ENCODE measurements at regions not wholly inside any gene's neighbourhood (a gene's known extent, or its start where the extent isn't known, plus 50 kb on each side); places are given as distances from the start of the nearest gene placed in this dataset.
"Not testable (repeated sequence)": the region's sequence is repeated elsewhere in the genome, so short reads cannot be mapped to it uniquely, and the experiment has no call there.

DNA sequence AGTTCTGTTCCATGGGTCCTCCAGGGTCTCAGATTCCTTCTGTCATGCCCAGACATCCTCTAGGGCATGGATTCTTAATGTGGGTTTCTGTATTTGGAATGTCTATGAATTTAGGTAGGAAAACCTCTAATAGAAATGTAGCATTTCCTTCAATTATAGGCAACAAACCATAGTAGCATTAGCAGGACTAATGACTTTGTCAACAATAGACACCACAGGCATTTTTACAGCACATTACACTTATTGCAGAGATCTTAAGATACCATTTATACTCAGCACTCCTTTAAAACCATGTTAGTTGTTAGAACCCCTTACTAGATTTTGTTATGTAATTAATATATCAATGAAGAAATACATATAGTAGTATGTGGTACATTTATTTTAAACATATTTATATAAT, 77.8 kb upstream of the TBC1D5 start:
- no peak for DNase-seq

DNA sequence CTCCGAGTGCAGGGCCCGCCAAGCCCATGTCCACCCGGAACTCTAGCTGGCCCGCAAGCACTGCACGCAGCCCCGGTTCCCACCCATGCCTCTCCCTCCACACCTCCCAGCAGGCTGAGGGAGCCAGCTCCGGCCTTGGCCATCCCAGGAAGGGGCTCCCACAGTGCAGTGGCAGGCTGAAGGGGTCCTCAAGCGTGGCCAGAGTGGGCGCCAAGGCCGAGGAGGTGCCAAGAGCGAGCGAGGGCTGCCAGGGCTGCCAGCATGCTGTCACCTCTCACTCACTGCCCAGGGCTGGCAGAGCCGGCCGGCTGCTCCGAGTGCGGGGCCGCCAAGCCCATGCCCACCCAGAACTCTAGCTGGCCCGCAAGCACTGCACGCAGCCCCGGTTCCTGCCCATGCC, 75.5 kb upstream of the TBC1D5 start:
- DNase-seq, result not testable (repeated sequence)

DNA sequence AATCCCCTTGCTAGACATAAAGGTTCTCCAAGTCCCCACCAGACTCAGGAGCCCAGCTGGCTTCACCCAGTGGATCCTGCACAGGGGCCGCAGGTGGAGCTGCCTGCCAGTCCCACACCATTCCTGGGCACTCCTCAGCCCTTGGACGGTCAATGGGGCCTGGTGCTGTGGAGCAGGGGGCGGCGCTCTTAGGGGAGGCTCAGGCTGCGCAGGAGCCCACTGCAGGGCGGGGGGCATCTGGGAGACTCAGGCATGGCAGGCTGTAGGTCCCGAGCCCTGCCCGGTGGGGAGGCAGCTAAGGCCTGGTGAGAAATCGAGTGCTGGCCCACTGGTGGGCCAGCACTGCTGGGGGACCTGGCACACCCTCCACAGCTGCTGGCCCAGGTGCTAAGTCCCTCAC, 75.1 kb upstream of the TBC1D5 start:
- no peak for DNase-seq

DNA sequence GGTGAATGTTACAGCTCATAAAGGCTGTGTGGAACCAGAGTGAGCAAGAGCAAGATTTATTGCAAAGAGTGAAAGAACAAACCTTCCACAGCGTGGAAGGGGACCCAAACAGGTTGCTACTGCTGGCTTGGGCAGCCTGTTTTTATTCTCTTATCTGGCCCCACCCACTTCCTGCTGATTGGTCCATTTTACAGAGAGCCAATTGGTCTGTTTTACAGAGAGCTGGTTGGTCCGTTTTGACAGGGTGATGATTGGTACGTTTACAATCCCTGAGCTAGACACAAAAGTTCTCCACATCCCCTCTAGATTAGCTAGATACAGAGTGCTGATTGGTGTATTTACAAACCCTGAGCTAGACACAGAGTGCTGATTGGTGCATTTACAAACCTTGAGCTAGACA, 74.4 kb upstream of the TBC1D5 start:
- not testable (repeated sequence) for DNase-seq

DNA sequence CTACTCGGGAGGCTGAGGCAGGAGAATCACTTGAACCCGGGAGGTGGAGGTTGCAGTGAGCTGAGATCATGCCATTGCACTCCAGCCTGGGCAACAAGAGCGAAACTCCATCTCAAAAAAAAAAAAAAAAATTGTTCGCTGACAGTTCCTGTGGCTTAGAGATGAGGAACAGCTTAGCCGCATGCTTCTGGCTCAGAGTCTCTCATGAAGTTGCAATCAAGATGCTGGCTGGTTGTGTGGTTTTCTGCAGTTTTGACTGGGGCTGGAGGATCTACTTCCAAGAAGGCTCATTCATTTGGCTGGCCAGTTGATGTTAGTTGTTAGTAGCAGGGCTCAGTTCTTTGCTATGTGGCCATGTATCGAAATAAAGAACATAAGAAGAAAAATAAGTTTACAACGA, 69.9 kb upstream of the TBC1D5 start:
- not testable (repeated sequence) for DNase-seq

DNA sequence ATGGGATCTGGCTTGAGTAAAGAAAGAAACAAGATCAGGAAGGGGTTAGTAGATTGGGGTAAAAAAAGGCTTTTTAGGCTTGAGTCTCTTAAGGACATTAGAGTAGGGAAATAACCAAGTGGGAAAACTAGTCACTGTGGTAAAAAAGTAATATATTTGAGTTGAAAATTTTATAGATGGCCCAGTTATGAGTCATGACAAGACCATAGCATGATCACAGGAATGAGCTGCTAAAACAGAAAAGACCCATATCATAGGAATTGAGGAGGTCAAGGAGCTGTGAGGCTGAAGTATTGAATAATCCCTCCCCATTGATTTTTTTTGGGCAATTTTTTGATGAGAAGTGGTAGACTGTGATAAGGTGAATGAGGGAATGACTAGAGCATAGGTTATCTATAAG, 69.2 kb upstream of the TBC1D5 start:
- DNase-seq, result no peak

DNA sequence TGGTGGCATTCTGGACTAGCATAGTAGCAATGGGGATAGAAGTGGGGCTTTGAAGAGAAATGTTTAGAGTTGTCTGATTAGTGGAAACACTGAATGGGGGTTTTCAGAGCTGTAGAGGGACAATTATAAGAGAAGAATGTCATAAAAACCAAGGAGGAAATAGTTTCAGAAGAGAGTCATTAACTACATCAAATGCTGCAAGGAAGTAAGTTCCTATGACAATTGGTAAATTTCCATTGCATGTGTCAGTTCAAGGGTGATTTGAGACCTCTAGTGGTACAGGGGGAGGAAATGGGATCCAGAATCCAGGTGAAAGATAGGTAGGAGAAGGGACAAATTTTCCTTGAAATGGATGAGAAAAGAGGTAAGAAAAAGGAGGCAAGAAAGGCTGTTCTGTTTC, 68.3 kb upstream of the TBC1D5 start:
- no peak for DNase-seq

DNA sequence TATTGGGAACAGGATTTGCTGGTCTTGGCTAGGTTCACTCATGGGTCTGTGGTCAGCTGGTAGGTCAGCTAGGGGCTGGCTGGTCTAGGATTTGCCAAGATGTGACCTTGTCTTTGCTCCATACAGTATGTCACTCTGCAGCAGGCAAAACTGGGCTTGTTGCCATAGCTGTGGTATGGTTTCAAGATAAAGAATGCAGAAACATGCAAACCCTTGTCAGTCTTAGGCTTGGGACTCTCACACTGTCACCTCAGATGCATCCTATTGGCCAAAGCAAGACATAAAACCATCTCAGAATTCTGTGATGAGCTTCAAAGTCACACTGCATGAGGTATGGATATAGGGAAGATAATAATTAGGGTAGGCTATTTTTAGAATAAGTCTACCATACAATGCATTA, 66.6 kb upstream of the TBC1D5 start:
- DNase-seq, result no peak

DNA sequence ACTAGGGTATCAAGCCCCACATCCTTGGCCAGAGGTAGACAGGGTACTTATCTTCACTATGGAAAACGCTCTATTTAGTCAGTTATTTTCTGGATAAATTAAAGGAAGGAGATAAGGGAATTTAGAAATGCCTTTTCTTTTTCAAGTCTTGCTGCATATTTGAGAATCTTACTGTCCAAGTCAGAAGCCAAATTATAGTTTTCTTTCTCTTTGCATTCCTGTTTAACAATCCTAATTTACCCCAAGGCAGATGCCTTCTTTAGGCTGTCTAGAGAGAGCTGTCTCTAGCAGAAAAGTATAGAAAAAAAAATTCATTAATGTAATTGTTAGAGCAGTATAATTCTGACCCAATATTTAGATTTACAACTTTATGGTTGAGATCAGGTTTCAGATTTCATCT, 64.4 kb upstream of the TBC1D5 start:
- no peak for DNase-seq

DNA sequence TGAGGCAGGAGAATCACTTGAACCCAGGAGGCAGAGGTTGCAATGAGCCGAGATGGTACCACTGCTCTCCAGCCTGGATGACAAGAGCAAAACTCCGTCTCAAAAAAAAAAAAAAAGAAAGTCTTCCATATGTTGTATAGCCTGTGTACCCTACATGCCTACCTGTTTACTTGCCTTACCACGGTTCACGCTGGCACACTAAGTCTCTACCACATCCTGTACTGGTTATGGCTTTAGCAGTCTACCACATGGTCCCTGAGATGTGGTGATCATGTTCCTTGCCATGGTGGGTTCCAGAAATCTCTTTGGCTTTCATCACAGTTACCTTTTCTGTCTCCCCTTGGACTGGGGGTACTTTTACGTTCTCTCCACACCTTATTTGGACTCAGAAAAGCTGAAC, 63.8 kb upstream of the TBC1D5 start:
- no peak for DNase-seq

DNA sequence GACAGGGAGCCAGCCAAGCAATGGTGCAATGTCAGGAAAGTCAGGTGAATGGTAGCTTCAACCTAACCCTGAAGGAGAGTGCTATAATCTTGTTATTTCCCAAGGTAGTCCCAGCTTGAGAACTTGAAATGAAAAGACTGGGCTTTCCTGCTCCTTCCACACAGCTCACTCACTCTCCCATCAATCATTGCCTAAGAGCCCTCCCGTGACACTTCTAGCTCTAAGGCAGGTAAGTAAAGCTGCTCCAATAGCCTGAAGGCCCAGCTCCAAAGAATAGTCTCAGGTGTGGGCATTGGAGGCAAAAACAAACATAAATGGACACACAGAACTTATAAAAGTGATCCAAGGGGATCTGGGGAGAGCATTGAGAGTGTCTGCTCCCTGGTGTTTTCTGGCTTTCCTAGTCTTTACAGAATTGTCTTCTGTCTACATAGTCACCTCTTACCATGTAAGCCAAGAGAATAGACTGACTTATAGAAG, 63.1 kb upstream of the TBC1D5 start:
- no peak for DNase-seq

DNA sequence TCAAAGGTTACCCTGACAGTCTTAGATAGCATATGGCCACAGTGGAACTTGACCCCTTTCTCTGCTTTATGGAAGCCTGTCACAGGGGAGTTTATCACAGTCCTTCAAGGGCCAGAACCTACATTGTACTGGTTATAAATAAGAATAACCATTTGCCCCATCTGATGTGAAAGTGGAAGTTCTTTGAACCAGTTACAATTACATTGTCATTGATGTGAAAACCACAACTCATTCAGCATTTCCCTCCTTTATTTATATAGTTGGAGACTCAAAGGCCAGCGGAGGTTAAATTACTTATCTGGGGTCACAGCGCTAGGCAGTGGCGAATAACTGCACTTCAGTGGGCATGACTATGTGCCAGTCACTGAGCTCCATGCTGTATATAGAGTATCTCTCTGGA, 60.5 kb upstream of the TBC1D5 start:
- DNase-seq, result no peak

DNA sequence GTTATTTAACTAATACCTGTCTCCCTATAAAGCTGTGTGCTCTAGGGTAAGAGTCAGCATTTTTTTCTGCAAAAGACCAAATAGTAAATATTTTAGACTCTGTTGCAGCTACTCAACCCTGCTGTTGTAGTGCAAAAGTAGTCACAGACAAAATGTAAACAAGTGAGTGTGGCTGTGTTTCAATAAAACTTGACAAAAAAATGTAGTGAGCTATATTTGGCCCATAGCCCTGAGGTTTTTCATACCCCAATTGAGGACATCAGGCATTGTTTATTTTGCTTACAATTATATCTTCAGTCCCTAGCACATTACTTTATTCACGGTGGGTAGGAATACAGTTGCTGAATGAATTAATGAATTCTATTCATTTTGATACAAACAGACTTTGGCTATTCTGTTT, 58.7 kb upstream of the TBC1D5 start:
- no peak for DNase-seq

DNA sequence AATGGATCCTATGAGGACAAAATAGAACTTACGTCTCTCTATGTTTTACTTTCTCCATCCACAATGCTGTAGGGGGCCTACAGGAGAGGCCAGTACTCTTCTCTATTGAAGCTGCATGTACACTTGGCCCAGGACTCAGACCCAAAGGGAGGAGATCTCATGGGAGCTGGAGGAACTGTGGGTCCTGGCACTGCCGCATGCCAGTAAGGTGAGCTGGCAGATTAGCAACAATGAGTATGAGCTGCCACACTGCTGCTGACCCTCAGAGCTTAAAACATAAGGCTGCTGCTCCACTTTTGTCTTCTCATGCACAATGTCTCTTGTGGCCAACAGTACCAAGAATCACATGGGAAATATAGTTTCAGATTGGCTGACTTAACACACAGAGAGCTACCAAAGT, 57.8 kb upstream of the TBC1D5 start:
- no peak for DNase-seq

DNA sequence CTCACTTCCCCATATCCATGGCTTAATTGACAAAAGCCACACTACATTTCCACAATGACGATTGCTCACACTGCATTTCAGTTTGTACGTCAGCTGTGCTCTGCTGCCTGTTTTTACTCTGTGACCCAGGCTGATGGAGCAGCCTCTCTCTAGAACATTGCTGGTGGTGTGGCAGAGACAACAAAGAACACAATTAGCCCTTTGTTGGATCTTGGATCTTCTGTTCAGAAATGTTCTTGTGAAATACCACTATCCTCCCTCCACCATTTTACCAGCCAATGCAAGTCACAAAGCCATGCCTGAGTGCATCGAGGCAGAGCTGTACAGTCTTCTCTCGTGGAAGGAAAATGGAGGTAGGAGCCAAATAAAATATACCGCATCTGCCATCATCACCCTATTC, 56.9 kb upstream of the TBC1D5 start:
- DNase-seq, result no peak

DNA sequence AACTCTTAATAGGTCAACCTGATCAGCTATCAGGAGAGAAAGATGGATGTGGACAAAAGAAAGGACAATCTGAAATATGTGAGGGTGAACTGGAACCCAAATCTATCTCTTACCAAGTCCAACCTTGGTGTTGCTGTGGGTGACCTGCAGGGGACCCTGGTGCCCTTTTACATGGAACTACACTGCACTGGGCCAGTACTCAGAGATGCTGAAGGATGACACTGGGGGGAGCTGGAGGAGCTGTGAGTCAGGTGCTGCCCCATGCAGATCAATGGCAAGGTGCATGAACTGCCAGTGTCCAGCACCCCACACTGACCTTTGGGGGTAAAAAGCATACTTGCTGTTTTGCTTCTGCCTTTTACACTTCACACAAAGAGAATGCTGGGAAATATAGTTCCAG, 55.6 kb upstream of the TBC1D5 start:
- no peak for DNase-seq

DNA sequence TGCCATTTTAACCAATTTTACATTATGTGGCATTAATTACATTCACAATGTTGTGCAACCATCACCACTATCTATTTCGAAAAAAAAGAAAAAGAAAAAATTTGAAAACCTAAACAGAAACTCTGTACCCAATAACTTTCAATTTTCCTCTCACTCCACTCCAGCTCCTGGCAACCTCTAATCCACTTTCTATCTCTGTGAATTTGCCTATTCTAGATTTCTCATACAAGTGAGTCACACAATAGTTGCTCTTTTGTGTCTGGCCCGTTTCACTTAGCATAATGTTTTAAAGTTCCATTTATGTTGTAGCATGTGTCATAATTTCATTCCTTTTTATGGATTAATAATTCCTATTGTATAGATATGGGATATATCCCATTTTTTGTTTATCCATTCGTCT, 53.3 kb upstream of the TBC1D5 start:
- DNase-seq, result no peak

DNA sequence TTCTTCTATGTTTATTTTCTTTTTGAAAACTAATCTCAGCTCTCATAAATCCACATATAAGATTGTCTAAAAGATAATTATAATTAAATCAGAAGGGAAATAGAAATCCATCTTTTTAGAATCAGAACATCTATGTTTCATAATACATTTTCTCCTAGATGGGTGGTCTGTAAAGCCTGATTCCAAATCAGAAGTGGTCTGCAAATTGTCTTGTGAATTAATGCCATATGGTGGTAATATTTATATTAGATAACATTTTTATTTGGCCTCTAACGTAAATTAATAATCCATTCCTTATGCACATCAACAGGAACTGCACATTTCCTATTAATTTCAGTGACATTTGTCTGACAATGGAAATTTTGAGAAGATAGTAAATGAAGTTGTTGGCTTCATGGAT, 52.8 kb upstream of the TBC1D5 start:
- DNase-seq, result no peak

DNA sequence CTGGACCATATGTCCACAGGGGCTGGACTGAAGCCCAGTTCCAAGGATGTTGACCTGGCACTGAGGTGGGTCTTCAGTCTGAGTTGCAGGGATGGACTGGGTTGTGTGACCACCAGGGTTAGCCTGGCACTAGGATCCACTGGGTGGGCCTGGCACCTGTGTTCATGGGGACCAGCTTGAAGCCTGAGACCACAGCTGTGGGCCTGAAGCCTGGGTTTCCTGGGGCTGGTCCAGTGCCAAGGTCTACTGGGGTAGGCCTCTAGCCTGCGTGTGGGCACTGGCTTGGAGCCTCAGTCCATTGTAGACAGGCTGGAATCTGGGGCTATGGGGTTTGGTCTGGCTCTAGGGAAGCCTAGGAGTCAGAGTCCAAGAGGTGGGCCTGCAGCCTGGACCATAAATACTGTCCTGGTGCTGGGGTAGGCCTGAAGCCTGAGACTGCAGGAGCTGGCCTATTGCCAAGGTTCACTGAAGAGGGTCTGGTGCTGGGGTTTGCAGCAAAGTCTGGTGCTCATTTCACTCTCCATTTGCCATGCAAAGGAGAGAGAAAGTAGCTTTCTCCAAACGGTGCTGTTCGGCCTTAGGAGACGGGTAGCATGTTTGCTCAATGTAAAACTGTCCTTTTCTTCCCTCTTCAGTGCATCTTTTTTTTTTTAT, 51.2 kb upstream of the TBC1D5 start:
- DNase-seq, result no peak
